A204.1 (cell line): ENCODE measurements at regions not wholly inside any gene's neighbourhood (a gene's known extent, or its start where the extent isn't known, plus 50 kb on each side); places are given as distances from the start of the nearest gene placed in this dataset.
"Not testable (repeated sequence)": the region's sequence is repeated elsewhere in the genome, so short reads cannot be mapped to it uniquely, and the experiment has no call there.

Experiments used
- FAIRE-seq: peaks from 2 replicates; lab custom pipeline; 2012; peaks lifted over from hg19 to GRCh38; lab: Jason Lieb, UNC

DNA sequence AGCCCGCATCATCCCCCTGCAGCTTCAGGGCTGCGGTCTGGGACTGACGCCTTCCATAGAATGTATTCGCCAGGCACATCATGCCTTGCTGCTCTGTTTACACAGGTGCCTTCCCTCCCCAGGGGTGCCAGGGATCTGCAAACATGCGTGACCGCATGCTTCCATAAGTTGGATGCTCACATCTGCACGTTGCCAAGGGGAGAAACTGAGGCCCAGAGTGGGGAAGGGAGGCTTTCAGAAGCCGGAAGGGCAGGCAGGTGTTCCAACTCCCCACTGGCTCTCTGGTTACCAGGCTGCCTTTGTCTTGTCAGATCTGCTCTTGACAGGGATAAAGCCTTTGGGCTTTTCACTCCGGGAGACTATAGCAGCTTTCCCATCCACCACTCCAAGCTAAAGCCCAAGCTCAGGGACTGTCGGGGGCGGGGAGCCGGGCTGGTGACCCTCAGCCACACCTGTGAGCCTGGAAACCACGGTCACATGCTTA lies 125.8 kb upstream of the TNP1 start:
- FAIRE-seq, result no peak

GRCh38 chr2:216984937-216985336 lies 125.1 kb upstream of the TNP1 start:
- FAIRE-seq, result no peak

GRCh38 chr2:216981951-216982350 lies 122.1 kb upstream of the TNP1 start:
- not testable (repeated sequence) for FAIRE-seq

DNA sequence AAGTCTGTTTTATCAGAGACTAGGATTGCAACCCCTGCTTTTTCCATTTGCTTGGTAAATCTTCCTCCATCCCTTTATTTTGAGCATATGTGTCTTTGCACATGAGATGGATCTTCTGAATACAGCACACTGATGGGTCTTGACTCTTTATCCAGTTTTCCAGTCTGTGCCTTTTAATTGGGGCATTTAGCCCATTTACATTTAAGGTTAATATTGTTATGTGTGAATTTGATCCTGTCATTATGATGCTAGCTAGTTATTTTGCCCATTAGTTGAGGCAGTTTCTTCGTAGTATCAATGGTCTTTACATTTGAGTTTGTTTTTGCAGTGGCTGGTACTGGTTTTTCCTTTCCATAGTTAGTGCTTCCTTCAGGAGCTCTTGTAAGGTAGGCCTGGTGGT lies 120.6 kb upstream of the TNP1 start:
- not testable (repeated sequence) for FAIRE-seq

DNA sequence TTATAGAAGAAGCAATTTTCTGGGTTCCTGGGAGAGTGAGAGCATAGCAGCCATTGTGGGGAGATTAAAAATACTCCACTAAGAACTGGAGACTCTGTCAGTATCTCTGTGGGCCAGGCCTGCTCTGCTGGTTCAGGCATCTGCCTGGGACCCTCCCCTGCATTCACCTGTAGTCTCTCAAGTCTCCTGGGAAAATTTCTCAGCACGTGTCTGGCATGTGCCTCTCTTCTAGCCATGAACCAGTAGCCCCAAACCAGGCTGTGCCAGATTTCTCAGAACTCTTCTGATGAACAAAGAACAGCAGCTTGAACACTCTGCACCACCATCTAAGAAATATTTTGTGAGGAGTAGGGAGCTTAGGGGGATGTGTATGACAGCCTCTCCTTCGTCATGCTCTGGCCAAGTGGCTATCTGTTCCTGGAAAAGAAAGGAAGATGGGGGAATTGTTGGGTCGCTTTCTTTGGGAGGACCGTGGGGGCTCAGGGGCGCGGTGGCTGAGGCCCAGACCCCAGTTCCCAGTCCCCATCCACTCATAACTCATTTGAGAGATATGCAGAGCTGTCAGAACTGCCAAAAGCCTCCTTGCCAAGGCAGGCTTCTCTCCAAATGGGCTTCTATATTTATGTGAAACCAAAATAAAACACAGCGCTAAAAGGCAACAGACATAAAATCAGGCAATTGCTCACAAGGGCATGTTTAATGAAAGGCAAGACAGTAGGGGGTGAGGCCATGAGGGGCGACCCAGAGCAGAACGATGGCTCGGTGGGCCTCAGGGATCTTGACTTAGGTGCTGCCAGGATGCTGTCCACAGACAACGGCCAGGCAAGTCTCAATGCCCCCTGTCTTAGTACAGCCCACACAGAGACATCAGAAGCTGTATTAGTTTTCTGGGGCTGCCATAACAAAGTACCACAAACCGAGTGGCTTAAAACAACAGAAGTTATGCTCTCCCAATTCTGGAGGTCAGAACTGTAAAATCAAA lies 114.7 kb upstream of the TNP1 start:
- no peak for FAIRE-seq

DNA sequence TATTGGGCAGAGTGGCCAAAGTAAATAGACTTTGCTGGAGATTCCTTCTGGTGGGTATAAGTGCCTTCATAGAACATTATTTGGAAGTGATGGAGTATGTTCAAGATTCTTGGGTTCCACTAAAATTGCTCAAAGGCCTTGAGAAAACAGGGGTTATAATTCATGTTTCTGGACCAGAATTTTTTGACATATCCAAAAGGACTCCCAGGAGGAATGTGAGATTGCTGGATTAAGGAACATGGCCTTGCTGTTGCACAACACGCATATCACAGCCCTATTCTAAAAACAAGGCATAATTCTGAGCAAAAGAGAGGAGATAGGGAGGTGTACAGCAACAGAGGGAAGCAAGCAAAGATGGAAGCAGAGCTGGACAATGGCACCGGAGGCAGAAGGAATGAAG lies 111.7 kb upstream of the TNP1 start:
- no peak for FAIRE-seq

DNA sequence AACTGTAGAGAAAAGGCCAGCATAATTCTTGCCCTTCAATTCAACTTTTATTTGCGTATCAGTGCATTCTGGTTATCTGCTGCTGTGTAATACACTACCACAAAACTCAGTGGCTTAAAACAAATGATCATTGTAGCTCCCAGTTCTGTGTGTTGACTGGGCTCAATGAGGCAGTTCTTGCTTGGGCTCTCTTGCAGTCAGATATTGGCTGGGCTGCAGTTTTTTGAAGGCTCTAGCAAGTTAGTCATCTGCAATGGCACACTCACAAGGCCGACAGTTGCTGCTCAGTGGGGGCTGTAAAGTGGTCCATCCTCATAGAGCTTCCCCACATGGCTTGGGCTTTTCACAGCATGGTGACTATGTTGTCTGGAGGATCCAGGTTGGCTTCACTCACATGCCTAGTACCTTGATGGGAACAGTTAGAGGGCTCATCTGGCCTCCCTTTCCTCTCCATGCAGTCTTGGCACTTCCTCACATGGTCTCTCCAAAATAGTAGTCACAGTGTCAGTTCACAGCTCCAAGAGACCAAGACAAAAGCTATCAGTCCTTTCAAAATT lies 110.6 kb upstream of the TNP1 start:
- FAIRE-seq, result no peak

DNA sequence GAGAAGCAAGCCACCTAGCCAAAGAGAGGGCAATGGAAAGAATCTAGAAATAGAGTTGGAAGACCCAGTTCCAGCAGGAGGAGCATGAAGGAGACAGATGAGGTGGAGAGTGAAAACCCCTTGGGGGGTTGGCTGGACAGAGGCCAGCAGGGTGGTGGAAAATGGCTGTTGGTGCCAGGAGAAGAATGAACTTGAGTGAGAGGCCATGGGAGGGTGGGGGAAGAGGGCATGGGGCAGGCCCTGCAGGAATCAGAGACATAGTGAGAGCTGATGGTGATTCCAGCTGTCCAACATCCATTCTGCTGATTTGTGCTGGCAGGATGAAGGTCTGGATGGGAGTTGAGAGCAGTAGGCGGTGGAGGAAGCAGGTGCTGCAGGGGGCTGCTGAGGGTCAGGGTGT lies 108.0 kb upstream of the TNP1 start:
- no peak for FAIRE-seq

DNA sequence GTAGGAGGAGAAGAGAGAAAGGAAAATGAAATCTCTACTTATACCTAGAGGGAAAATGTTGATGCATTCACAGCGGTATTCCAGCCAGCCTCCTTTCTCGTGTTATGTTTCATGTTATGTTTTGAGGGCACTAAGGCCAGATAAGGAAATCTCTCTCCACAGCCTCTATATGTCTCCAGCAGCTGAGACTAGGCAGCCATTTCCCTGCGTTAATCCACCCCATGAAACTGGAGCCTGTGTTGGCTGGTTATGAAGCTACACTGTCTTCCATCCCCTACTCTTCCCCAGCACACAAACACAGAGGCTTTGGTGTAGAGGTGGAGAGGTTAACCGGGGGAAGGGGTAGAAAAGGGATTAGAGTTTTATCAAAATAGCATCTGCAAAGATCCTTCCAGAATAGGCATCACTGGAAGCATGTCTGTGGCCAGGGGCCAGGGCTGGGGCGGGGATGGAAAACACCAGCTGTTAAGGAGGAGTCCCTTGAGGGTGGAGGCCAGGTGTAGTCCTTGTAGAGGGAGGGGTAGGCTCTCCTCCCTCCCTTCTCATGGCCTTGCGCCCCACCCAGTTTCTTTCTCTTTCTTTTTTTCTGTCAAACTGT lies 100.9 kb upstream of the TNP1 start:
- FAIRE-seq, result no peak

DNA sequence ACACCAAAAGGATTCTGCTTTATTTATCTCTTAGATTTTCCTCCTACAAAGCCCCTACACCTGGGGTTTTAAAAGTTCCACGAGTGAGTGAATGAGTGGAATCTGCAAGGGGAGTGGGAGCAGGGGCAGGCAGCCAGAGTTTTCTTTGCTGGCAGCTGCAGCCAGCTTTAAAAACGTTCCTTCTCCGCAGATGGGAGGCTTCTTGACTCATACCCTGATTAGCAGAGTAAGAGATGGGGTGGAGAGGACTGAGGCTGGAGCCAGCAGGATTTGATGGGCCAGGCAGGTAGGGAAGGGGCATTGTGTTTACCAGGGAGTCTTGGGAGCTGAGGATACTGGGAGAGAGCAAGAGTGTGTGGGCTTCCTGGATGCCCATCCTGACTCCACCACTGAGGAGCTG lies 99.6 kb upstream of the TNP1 start:
- FAIRE-seq, result no peak

DNA sequence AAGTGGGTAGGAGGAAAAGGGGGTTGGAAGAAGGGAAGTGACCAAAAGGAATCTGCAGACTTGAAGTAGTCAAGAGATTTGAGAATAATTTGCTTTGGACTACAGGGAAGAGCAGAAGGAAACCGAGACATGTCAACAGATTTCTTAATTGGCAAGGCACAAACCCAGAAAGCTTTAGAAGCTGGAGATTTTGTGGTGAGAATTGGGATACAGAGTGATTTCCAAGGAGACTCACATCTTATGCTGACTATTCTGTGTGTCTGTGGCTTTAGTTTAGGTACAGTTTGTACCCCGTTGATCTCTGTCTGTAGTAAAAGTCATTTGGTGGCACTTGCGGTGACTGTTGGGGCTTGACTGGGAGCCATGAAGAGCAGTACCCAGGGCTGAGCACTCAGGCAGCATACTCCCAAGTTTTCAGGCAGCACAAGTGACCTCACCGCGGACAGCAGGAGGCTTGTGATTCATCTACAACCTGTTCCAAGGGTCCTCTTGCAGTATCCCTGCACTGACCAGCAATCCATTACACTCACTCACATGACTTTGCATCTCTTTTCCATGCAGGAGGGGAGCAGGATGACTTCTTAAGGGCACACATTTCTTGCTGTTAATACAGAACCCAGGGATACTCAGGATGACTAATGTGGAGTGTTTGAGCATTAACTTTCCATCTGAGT lies 97.1 kb upstream of the TNP1 start:
- FAIRE-seq, result no peak

GRCh38 chr2:216951171-216951570 lies 91.3 kb upstream of the TNP1 start:
- FAIRE-seq, result no peak

GRCh38 chr2:216950547-216950946 lies 90.7 kb upstream of the TNP1 start:
- no peak for FAIRE-seq

DNA sequence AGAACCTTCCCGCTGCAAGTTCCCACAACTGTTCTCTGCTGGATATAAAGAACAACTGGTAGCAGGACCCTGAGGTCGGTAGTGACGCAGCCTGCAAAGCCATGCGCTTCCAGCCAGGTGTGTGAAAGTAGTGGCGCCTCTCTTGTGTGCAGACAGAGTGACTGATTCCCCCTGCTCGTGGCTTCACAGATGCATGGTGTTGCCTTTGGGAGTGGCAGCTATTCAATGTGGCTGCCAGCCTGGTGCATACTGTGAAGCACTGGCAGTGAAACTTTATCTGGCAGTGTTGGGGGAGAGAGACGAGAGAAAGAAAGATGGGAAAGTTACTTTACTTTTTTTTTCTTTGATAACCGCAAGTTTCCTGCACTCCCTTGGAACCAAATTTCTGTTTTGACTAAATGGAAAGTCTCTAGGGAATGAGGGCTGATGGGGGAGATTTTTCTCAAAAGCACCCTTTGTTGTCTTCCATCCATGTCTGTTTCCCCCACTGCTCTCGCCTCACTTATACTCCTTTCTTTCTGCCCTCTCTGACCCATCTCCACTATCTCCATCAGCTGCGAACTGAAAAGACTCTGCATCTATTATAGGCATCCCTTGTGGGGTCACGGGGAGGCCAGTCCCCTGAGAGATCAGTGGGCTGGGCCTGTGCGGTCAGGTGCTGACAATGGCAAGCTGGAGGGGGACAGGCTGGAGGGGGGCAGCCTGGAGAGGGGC lies 90.0 kb upstream of the TNP1 start:
- FAIRE-seq, result no peak

DNA sequence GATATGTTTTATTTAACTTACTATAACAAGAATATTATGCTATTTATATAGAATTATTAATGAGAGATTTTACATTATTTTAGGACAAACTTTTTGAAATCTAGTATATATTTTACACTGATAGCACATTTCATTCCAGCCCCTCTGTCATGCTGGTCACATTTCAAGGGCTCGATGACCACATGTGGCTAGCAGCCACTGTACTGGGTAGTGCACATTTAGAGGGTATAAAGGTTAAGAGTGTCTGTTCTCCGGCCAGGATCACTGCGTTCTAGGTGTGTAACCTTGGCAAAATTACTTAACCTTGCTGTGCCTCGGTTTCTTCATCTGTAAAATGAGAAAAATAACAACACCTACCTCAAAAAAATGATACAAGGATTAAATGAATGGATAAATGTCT lies 87.2 kb upstream of the TNP1 start:
- FAIRE-seq, result no peak

- no peak for FAIRE-seq
These were observed 84.9 kb upstream of the TNP1 start for GRCh38 chr2:216944733-216945132.

GRCh38 chr2:216943109-216943508 lies 83.2 kb upstream of the TNP1 start:
- no peak for FAIRE-seq

GRCh38 chr2:216942465-216942864 lies 82.6 kb upstream of the TNP1 start:
- FAIRE-seq, result no peak

- FAIRE-seq, result no peak
These were observed 82.2 kb upstream of the TNP1 start for GRCh38 chr2:216942016-216942415.

DNA sequence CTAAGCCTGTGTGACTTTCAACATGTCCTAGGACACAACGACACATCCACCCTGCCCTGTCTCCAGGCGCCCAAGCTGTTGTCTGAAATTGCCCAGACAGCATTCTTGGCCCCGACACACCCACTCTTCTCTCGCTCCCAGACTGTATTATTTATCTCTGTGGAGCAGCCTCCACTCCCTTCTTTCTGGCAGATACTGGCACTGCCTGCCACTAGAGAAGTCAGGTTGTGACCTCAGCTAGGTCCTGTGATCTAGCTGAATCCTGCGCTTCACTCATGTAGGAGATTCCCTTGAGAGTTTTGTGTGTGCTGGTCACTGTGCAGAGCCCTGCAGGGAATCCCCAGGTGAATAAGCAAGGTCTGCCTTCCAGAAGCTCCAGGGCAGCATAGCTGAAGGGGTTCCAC lies 77.1 kb upstream of the TNP1 start:
- FAIRE-seq, result no peak

DNA sequence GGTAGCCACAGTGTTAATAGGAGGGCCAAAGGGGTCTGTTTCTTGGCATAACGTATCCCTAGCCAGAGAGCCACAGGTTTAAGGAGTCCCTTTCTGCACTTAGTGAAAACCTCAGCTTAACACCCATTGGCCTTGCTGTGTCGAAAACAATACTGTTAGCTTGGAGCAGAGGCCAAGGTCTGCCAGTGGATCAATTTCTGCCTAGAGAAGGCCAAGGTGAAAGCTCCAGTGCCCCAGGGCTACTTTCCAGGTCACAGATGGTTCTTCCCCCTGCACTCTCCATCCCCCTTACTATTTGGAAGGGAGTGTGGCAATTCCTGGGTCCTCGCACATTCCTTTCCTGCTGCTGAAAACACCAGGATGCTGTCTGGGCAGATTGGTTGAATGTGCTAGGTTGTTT lies 74.8 kb upstream of the TNP1 start:
- no peak for FAIRE-seq

GRCh38 chr2:216934151-216934550 lies 74.3 kb upstream of the TNP1 start:
- no peak for FAIRE-seq
